ENCODE measurements at regions not wholly inside any gene's neighbourhood (a gene's known extent, or its start where the extent isn't known, plus 50 kb on each side); places are given as distances from the start of the nearest gene placed in this dataset.

DNA sequence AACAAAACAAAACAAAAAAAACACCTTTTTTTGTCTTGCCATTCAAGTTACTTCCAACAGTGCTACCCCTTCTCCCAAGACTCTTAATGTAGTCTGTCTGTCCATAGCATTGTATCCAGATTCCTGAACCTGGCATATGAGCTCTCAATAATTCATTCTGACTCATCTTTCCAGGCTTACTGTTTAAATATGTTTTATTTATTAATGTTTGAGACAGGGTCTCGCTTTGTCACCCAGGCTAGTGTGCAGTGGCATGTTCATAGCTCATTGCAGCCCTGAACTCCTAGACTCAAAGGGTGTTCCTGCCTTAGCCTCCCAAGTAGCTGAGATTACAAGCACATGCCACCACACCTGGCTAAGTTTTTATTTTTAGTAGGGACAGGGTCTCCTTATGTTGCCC lies 208.0 kb upstream of the DMRT1 start:
- no peak for DNase-seq

DNA sequence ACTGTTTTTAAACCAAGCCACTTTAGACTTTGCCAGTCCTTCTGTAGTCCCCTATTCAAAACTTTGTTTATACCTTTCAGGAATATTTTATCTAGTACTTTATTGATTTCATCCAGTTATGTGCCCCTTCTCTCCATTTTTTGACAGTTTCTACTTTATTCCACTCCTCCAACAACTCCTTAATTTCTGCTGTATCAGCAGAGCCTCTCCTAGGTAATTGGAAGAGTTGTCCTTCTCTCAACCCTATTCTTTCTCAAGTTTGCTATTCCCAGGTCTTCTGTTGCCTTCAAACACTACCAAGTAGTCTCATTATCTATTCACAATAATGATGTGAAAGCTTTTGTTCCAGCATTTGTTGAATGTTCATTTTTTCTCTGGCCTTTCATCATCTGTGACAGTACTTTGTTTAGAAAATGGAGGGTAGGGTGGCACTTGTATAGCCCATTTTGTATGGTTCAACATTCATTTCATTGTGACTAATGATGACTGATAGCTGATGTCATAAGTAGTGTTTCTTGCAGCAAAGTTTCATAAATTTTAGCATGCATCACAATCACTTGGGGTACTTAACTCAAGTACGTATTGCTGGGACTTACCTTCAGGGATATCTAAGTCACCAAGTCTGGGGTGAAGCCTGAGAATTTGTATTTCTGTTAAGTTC lies 204.4 kb upstream of the DMRT1 start:
- DNase-seq, result no peak

DNA sequence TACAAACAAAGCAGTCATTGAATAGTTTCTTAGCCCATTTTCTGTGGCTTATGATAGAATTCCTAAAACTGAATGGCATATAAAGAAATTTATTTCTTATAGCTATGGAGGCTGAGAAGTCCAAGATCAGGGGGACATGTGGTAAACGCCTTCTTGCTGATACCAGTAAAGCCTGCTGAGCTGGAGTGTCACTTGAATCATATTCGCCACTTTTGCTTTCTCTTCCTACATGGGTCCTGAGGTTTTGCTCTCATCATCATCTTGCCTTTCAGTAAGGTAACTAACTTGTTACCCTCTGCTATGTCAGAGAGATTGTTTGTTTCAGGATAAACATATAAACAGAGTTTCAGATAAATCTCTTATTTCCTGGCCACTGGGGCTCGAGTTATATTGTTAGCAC lies 203.3 kb upstream of the DMRT1 start:
- DNase-seq, result no peak

DNA sequence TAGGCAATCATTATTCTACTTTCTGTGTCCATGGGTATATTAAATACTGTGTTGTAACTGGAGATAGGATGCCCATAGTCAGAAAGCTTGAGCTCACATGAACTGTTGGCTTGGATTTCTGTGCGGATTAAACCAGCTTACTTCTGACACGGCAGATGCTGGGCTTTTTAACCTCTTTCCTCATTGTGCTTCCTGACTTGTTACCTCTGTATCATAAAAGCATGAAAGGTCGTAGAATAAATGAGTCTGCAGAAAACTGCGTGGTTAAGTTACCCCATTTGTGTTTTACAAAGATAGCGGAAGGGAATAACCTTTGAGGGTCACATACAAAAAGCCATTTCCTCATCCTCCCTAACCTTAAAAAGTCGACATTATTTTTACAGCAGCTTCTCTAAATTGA lies 199.5 kb upstream of the DMRT1 start:
- no peak for DNase-seq

DNA sequence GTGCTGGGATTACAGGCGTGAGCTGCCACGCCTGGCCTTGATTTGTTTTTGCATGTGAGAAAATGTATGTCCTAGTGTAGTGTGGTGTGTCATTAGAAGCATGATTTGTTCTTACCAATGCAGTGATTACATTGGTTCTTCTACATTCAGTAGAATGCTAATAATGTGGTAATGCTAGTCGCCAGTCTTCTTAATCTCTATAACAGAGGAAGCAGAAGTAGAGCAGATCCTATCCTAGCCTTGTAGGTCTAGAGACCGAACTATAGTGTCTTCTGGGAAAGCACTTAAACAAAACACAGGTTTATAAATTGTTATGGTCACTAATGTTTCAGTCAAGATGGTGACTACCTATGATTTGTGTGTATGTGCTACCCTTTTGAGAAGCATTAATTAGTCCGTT lies 197.5 kb upstream of the DMRT1 start:
- DNase-seq, result no peak

DNA sequence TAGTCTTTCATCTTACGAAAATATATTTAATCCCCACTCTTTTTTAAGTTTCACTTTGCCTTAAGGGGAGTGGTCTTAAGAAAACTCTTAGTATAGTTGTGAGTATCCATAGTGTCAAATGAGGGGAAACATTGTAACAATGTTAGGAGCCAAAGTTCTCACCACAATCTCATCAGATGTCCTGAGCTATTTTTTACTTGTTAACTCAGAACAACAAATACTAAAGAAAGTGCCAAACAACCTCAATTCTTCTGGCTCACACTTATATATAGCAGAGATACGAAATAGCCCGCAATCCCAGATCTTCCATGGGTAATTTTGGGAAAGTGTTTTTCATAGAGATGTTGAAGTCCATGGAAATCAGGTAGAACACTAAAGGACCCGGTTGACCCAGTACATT lies 194.0 kb upstream of the DMRT1 start:
- no peak for DNase-seq

DNA sequence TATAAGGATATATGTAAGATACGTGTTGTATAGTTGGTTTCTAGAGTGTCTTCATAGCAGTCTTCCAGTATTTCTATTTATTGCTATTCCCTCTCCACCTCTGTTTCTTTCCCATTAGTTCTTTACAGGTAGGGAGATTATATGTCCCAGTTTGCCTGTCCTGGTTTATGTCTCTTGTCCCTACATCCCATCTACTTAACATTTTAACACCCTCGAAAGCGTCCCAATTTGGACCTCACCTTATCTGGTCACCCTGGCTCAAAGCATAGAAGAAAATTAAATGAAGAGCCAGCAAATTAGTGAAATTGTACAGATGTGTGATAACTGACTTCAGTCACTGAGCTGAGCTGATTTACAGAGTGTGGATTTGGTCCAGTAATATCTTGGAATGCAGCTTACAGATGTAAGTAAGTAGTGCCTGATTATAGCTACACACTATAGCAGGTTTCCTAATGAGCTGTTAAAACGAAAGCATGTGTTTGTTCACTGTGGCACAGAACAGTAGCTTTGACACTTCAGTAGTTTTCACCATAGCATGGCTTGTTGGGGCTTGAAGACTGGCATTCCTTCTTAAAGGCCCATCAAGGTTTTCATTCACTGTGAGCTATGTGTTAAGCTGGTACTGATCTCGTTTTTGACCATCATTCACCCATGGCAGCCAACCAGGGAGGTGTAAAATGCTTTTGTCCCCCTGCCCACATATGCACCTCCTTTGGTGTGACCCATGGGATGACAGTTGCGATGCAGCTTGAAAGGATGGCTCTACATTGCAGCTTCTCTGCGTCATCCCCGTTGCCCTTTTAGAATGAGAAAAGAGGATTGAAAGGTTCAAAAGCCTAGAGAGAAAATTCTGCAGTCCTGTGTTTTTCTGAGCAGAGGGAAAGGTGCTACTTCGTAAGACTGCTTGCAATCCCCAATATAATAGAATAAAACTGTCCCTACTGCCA lies 192.1 kb upstream of the DMRT1 start:
- no peak for DNase-seq

DNA sequence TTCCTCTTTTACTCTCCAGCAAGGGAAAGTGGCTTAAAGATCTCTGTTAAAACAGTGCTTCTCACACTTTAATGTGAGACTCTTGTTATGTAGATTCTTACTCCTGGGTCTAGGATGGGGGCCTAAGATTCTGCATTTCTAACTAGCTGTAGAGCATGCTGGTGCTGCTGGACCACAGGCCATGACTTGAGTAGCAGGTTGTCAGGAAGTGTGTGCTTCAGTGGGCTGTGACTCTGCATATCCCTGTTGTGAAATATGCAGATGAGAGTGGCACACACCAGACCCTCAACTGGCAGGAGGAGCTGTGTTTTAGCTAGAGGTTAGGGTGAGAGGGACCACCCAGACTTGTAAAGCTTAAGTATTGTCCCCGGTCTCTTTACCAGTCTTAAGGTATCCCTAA lies 191.1 kb upstream of the DMRT1 start:
- DNase-seq, result peak in 1 of 5 donors; percentile 11

DNA sequence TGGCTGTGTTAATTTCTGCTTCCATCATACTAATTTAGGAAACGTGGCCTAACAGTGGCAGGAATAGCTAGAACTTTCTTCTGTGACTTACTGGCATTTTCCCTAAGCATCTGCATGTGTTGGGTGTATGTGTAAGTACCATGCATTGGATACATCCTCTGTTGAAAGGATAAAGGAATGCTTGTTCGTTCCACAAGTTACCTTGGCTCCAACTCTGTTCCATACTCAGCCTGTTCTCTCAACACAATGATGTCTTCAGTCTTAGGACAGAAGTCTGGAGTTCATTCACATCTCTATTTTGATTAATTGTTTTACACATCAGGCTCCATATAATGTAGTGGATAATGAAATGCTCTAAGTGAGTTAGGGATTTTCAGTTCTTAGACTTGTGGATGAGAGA lies 190.1 kb upstream of the DMRT1 start:
- no peak for DNase-seq

DNA sequence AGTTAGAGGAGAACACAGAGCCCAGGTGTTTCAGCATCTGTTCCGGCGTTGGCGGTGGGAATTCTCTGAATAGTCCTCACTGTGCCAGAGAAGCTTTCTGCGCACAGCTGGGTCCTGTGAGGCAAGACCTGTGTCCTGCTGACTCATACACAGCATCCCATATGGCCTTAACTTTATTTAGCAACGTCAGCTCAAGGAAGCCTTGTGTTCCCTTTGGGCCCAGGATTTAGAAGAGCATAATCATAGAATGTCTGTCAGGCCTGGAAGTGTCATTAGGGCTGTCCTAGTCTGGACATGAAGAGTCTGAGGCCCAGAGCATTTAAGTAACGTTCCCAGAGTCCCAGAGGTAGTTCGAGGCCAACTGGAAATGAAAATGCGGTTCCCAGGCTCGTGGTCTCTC lies 188.6 kb upstream of the DMRT1 start:
- no peak for DNase-seq

DNA sequence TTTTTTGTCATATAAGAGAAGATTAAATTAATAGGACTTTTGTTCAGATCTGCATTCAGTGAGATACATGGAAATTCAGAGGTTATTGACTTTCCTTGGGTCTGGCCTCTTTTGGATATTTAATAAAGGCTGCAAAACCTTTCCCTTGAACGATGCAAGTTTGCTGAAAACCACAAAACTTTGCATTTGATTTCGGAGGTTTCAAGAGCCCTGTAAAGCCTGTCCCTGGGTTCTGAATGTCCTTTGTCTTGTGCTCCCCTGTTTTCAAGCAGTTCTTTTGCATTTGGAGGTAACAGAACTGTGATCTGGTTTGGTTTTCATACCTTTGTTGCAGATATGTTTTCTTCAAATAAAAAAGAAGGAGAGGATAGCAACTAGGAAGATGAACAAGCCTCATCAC lies 188.1 kb upstream of the DMRT1 start:
- no peak for DNase-seq

DNA sequence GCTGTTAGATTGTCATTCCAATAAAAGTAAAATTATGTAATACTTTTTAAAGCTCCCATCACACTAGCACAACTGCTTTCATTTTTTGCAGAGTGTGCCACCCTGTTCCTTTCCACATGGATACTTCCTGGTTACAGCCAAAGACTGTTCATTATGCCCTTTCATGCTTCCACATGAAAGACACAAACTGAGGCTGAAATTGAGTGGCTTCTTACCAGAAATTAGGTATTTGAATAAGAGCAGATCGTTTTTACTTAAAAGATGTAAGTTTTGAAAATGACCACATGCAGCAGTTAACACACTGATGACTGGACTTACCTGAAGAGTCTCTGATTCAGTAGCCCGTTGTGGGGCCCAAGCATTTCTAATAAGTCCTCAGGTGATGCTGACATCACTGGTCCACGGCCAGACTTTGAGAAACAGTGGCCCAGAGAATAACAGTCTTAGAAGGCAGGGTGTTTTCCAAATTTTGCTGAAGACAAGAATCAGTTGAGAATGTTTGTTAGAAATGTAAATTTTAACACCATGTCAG lies 187.6 kb upstream of the DMRT1 start:
- DNase-seq, result no peak

DNA sequence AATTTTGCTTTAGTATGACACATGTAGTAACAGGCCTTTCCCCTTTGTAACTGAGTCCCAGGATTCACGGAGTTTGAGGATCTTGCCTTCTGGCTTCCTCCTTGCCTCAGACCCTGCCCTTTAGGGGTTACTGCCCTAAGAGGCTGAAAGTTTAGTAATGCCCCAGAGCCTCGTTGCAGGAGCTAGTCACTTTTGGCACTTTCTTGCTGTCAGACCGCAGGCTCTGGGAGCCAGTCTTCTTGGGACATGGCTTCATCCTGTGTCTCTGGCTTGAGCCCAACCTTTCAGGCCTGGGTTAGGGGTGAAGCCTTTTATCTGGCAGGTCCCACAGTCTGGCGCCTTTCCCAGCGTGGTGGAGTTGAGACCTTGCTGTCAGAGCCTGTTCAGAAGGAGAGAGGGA lies 185.6 kb upstream of the DMRT1 start:
- no peak for DNase-seq

DNA sequence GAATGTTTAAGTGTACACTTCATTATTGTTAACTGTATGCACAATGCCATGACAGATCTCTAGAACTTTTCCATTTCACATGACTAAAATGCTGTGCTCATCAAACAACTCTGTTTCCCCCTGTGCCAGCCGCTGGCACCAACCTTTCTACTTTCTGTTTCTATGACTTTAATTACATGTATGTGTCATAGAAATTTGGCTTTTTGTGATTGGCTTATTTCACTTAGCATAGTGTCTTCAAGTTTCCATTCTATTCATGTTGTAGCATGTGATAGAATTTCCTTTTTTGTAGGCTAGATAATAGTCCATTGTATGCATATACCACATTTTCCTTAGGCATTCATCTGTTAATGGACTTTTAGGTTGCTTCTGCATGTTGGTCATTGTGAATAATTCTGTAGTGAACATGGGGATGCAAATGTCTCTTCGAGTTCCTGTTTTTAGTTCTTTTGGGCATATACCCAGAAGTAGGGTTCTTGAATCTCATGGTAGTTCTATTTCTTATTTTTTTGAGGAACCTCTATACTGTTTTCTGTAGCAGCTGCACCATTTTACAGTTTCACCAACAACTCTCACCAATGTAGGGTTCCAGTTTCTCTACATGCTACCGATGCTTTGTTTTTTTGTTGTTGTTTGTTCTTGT lies 184.4 kb upstream of the DMRT1 start:
- no peak for DNase-seq

DNA sequence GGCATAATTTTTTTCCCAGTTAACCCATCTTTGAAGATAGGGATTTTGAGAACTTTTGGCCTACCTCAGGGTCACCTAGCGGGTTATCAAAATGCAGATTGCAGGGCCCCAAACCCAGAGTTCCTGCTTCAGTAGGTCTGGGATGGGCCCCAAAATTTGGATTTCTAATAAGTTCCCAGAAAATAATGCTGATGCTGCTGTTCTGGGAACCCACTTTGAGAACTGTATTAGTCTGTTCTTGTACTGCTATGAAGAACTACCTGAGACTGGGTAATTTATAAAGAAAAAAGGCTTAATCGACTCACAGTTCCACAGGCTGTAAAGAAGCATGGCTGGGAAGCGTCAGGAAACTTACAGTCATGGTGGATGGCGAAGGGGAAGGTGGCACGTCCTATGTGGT lies 182.2 kb upstream of the DMRT1 start:
- no peak for DNase-seq

DNA sequence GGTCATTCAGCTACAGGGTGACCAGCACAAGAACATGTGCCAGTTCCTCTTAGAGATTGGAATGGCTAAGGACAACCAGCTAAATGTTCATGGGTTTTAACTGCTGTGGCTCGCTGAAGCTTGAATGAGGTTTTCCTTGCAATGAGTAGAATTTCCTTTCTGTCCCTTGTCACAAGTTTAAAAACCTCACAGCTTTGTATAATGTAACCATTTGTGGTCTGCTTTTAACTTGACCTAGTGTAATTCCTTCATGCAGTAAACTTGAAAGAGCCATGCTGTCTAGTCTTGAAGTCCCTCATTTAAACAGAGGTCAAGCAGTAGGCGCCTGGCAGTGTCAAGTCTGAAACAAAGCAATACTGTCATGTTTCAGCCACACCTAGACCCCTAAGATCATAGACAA lies 181.3 kb upstream of the DMRT1 start:
- no peak for DNase-seq

DNA sequence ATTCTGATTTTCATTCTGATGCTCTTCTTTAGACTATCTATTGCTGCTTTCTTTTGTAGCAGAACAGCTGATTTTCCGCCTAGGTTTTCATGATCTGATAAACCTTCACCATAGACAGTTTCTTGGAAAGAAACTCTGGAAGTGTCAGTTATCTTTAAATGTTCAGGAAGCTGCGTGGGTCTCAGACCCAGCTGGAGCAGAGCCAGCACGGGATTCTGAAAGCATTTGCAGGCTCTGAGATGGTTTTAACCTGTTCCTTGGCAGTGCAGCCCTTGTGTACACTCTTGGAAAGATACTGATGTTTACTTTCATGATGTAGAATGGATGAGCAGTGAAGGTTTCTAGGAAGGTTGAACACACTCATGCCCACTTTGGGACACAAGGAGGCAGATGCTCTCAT lies 178.0 kb upstream of the DMRT1 start:
- DNase-seq, result no peak

DNA sequence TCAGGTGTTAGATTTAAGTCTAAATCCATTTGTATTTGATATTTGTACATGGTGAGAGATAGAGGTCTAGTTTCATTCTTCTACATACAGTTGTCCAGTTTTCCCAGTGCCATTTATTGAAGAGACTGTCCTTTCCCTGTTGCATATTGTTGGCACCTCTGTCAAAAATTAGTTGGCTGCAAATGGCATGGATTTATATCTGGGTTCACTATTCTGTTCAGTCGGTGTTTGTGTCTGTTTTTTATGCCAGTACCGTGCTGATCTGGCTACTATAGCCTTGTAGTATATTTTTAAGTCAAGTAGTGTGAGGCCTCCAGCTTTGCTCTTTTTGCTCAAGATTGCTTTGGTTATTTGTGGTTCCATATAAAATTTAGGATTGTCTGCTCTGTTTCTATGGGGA lies 176.2 kb upstream of the DMRT1 start:
- no peak for DNase-seq

DNA sequence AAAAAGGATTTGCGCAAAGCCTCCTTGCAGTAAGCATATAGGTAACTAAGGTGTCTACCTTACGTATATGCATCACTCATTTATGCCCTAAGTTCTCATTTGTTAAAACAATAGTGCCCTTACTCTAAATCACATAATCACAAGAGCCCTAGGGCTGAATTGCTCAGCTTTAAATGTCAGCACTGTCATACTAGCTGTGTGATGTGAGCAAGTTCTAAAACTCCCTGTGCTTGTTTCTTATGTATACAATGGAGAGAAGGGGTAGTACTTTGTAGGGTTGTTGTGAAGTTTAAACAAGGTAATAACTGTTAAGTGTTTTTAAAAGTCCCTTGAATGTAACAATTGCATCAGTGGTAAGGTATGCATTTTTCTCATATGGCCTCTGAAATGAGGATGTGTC lies 169.5 kb upstream of the DMRT1 start:
- no peak for DNase-seq

DNA sequence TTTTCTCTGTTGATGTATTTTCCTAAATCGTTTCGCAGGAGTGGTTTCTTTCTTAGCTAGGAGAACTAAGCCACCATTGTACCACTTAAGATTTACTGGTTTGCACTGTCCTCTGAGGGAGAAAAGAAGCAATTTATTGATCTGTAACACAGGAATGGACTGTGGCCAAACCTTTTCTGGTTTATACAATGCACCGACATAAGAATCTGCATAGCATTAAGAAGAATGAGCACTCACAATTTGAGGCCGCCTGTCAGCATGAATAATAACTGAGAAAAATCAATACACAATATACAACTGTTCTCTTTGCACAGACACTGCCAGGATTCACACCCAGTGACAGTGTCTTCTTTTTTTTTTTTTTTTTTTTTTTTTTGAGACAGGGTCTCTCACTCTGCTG lies 168.6 kb upstream of the DMRT1 start:
- no peak for DNase-seq

DNA sequence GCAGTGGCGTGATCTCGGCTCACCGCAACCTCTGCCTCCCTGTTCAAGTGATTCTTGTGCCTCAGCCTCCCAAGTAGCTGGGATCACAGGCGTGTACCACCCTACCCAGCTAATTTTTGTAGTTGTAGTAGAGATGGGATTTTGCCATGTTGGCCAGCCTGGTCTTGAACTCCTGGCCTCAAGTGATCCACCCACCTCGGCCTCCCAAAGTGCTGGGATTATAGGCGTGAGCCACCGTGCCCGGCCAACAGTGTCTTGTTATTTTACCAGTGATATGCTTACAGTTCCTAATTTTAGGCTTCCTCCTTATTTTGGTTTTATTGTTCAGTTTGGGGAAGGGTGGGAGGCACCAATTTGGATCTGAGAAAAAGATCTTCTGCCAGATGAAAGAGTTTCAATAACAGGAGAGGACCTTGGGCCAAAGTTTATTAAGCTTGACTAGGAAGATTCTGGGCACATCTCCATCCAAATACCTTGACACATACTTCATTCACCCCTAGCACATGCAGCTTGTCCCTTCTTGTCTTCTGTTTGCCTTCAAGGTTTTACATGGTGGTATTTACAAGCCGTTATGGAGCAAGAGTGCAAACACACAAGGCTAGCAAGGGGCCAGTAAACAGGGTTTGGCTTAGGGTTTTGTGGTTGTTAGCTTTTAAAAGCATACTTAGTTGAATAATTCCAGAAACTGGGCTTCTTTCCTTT lies 168.1 kb upstream of the DMRT1 start:
- no peak for DNase-seq

DNA sequence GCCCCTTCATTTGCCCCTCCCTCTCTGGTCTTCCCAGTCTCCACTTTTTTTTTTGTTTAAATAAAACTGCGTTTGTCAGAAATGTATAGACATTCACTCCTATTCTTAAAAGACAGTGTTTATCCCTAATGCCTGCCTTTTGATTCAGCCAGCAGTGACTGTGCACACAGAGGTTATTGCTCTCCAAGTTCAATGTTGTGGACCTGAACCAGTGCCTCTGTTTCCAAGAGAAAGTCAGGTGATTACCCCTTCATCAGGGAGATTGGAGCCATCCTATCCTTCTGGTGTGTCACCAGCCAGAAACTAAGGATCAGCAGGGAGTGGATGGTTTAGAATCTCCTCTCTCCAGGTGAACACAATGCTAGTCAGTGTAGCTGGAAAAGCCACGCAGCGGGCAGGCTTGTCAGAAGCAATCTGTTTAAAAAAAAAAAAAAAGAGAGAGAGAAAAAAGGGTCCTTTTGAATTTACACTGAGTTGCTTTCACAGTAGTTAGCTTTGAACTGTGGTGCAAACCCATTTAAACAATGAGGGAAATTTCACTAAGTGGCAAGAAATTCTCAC lies 167.5 kb upstream of the DMRT1 start:
- no peak for DNase-seq
